ENCODE measurements at regions not wholly inside any gene's neighbourhood (a gene's known extent, or its start where the extent isn't known, plus 50 kb on each side); places are given as distances from the start of the nearest gene placed in this dataset.

- H3K4me3 ChIP-seq (ENCODE audit: low read depth, low read length) = no peak overlapping the region
- TF ChIP-seq CTCF (IDR thresholded peaks at IDR 0.05; ENCODE audit: low read depth, low read length) = no peak
- ChIA-PET CTCF (no interaction called here), POLR2A (no interaction called here)
- no peak for DNase-seq (ENCODE audit: low read depth, low spot score)
- no peaks in the 10 kb centered on the region for H3K27me3 ChIP-seq (ENCODE audit: control insufficient read depth, insufficient read depth, low read length)
- no peak overlapping the region for H3K27ac ChIP-seq (ENCODE audit: low read depth, low read length)
- H3K9me3 ChIP-seq (ENCODE audit: control insufficient read depth, insufficient read depth, low read length) = no peaks in the 10 kb centered on the region
These were observed 59.8 kb downstream of the MRPS30 start for GRCh38 chr5:44868541-44868940.

- Histone ChIP-seq H3K4me3 (ENCODE audit: low read depth, low read length) (no peak overlapping the region), H3K9me3 (ENCODE audit: control insufficient read depth, insufficient read depth, low read length) (no peaks in the 10 kb centered on the region), H3K27ac (ENCODE audit: low read depth, low read length) (no peak overlapping the region), H3K27me3 (ENCODE audit: control insufficient read depth, insufficient read depth, low read length) (no peaks in the 10 kb centered on the region)
- ChIA-PET CTCF (no interaction called here), POLR2A (no interaction called here)
- DNase-seq (ENCODE audit: low read depth, low spot score) = no peak
- no peak for TF ChIP-seq CTCF (IDR thresholded peaks at IDR 0.05; ENCODE audit: low read depth, low read length)
These were observed 61.2 kb downstream of the MRPS30 start for GRCh38 chr5:44869928-44870327.

GRCh38 chr5:44870430-44870829 is 61.7 kb downstream of the MRPS30 start:
- no peak for DNase-seq (ENCODE audit: low read depth, low spot score)
- no peak for TF ChIP-seq CTCF (IDR thresholded peaks at IDR 0.05; ENCODE audit: low read depth, low read length)
- Histone ChIP-seq H3K27me3 (ENCODE audit: control insufficient read depth, insufficient read depth, low read length) (no peaks in the 10 kb centered on the region), H3K27ac (ENCODE audit: low read depth, low read length) (no peak overlapping the region), H3K4me3 (ENCODE audit: low read depth, low read length) (no peak overlapping the region), H3K9me3 (ENCODE audit: control insufficient read depth, insufficient read depth, low read length) (no peaks in the 10 kb centered on the region)
- POLR2A ChIA-PET = no interaction called here
- CTCF ChIA-PET = no interaction called here

GRCh38 chr5:44871401-44871800 is 62.7 kb downstream of the MRPS30 start:
- Histone ChIP-seq H3K9me3 (ENCODE audit: control insufficient read depth, insufficient read depth, low read length) (no peaks in the 10 kb centered on the region), H3K27ac (ENCODE audit: low read depth, low read length) (no peak overlapping the region), H3K27me3 (ENCODE audit: control insufficient read depth, insufficient read depth, low read length) (no peaks in the 10 kb centered on the region), H3K4me3 (ENCODE audit: low read depth, low read length) (no peak overlapping the region)
- POLR2A ChIA-PET = no interaction called here
- DNase-seq (ENCODE audit: low read depth, low spot score) = no peak
- CTCF ChIA-PET = no interaction called here
- no peak for TF ChIP-seq CTCF (IDR thresholded peaks at IDR 0.05; ENCODE audit: low read depth, low read length)

- CTCF ChIA-PET = no interaction called here
- DNase-seq (ENCODE audit: low read depth, low spot score) = peak; percentile 36
These were observed 67.2 kb downstream of the MRPS30 start for GRCh38 chr5:44875661-44876605.

More at GRCh38 chr5:44875661-44876605, 67.2 kb downstream of the MRPS30 start:
- POLR2A ChIA-PET = no interaction called here
- H3K27me3 ChIP-seq (ENCODE audit: control insufficient read depth, insufficient read depth, low read length) = no peaks in the 10 kb centered on the region
- H3K27ac ChIP-seq (ENCODE audit: low read depth, low read length) = peak overlapping the region; percentile 53
- H3K4me3 ChIP-seq (ENCODE audit: low read depth, low read length) = no peak overlapping the region
- no peak for TF ChIP-seq CTCF (IDR thresholded peaks at IDR 0.05; ENCODE audit: low read depth, low read length)
- no peaks in the 10 kb centered on the region for H3K9me3 ChIP-seq (ENCODE audit: control insufficient read depth, insufficient read depth, low read length)
